HepG2 (cell line): ENCODE measurements at regions not wholly inside any gene's neighbourhood (a gene's known extent, or its start where the extent isn't known, plus 50 kb on each side); places are given as distances from the start of the nearest gene placed in this dataset.

ENCODE experiments used
- ATAC-seq: fragments of 200-7000 bp; cut with Tn5 transposase; 3 replicates; pipeline ENCODE4 v1.9.1; 2020; ENCODE audit warnings: mild to moderate bottlenecking, moderate library complexity
- BruUV-seq: library from RNA; stranded (reverse); fragments of 400-500 nt; replicated peaks from 2 replicates; lab custom pipeline; 2021; lab: Mats Ljungman, UMichigan
- CTCF ChIA-PET: fragments of 300-600 bp; formaldehyde crosslinking; extraction: SDS; loops from one replicate; lab custom pipeline; 2021; ENCODE audit warnings: low total read pairs, inconsistent platforms, low intra/inter-chr PET ratio; lab: Yijun Ruan, JAX
- POLR2A ChIA-PET: fragments of 350-600 bp; sonication (Branson Sonifier 250); formaldehyde crosslinking; loops from one replicate; lab custom pipeline; 2020; ENCODE audit warnings: antibody characterized with exemption, inconsistent platforms; lab: Yijun Ruan, JAX
- DNase-seq: peaks from one replicate; pipeline ENCODE4 v3.0.0-alpha.2; 2015; ENCODE audit warnings: low spot score
- FAIRE-seq: peaks from 3 replicates; lab custom pipeline; 2011; peaks lifted over from hg19 to GRCh38; lab: Jason Lieb, UNC
- H2AFZ ChIP-seq: one replicate; pipeline ENCODE4 v1.6.1; 2011; ENCODE audit warnings: low read length, inconsistent platforms
- H3K27ac ChIP-seq: fragments of 300-600 bp; 3 replicates; pipeline ENCODE4 v1.8.0; 2011; ENCODE audit warnings: mixed run types, mild to moderate bottlenecking, mixed read lengths, low read length, inconsistent platforms; ENCODE audit not compliant: insufficient read depth; ENCODE audit errors: extremely low read length
- H3K27me3 ChIP-seq, 2 experiments: fragments of 200-600 bp in 1 of 2; 2 replicates in 1 of 2; 3 replicates in 1 of 2; pipeline versions ENCODE4 v1.6.0 to v1.8.0; 2011; ENCODE audit warnings: low read length in 2 of 2, mild to moderate bottlenecking in 2 of 2, moderate library complexity in 2 of 2, inconsistent platforms in 1 of 2; ENCODE audit not compliant: insufficient read depth in 2 of 2, control insufficient read depth in 1 of 2
- H3K36me3 ChIP-seq, 2 experiments: fragments of 200-600 bp in 1 of 2; replicated peaks in 1 of 2; 2 replicates in 1 of 2; 3 replicates in 1 of 2; pipeline versions ENCODE4 v1.5.1 to v1.8.0; 2011; ENCODE audit warnings: low read length in 2 of 2, inconsistent platforms in 1 of 2; ENCODE audit not compliant: insufficient read depth in 2 of 2, control insufficient read depth in 1 of 2
- H3K4me1 ChIP-seq: 2 replicates; pipeline ENCODE4 v1.5.1; 2012; ENCODE audit warnings: low read length, inconsistent platforms; ENCODE audit not compliant: insufficient read depth
- H3K4me2 ChIP-seq: 2 replicates; pipeline ENCODE4 v1.6.0; 2011; ENCODE audit warnings: low read depth, low read length, inconsistent platforms
- H3K4me3 ChIP-seq, 3 experiments: fragments of 200-600 bp in 1 of 3; sonication (generic), shearing (Covaris generic) in 1 of 3; replicated peaks in 1 of 3; 2 replicates each; pipeline ENCODE4 v1.5.1; 2011 to 2016; ENCODE audit warnings: low read length in 3 of 3, inconsistent platforms in 2 of 3, low read depth in 2 of 3, mild to moderate bottlenecking in 2 of 3, control low read depth in 1 of 3, mixed read lengths in 1 of 3; ENCODE audit not compliant: insufficient read depth in 1 of 3
- H3K79me2 ChIP-seq: one replicate; pipeline ENCODE4 v1.6.1; 2011; ENCODE audit warnings: low read length, inconsistent platforms; ENCODE audit not compliant: insufficient read depth
- H3K9ac ChIP-seq: 2 replicates; pipeline ENCODE4 v1.6.0; 2011; ENCODE audit warnings: mild to moderate bottlenecking, low read depth, low read length, inconsistent platforms; ENCODE audit not compliant: insufficient read depth
- H3K9me3 ChIP-seq: 2 replicates; pipeline ENCODE4 v1.5.1; 2012; ENCODE audit warnings: mild to moderate bottlenecking, low read length
- H4K20me1 ChIP-seq: 2 replicates; pipeline ENCODE4 v1.6.0; 2011; ENCODE audit warnings: inconsistent platforms, mild to moderate bottlenecking, low read length, moderate library complexity; ENCODE audit not compliant: insufficient read depth
- FOSL1 ChIP-seq: sonication (generic); formaldehyde crosslinking; IDR thresholded peaks from 2 replicates; pipeline ENCODE4 v1.9.0; 2021; ENCODE audit warnings: missing genetic modification reagents, borderline replicate concordance
- HNRNPH1 ChIP-seq: fragments of 200-400 bp; formaldehyde crosslinking; optimal IDR thresholded peaks from 2 replicates; pipeline ENCODE3; 2017; ENCODE audit warnings: mild to moderate bottlenecking, low read depth, low read length
- IKZF1 ChIP-seq: fragments of 450-650 bp; IDR thresholded peaks from 2 replicates; pipeline ENCODE4 v1.7.1; 2016
- KAT8 ChIP-seq: IDR thresholded peaks from 2 replicates; pipeline ENCODE4 v1.6.1; 2016; ENCODE audit warnings: missing genetic modification reagents, missing compliant biosample characterization
- RFXAP ChIP-seq: sonication (generic); formaldehyde crosslinking; IDR thresholded peaks from 2 replicates; pipeline ENCODE4 v1.4.0; 2020; ENCODE audit warnings: missing genetic modification reagents, borderline replicate concordance
- SNAPC2 ChIP-seq: sonication (generic); formaldehyde crosslinking; IDR thresholded peaks from 2 replicates; pipeline ENCODE4 v1.8.1; 2022; ENCODE audit warnings: mild to moderate bottlenecking, missing genetic modification reagents
- SOX5 ChIP-seq: IDR thresholded peaks from 2 replicates; pipeline ENCODE4 v1.6.1; 2016; ENCODE audit warnings: borderline replicate concordance
- ZIK1 ChIP-seq: sonication (generic); formaldehyde crosslinking; IDR thresholded peaks from 2 replicates; pipeline ENCODE4 v1.5.0; 2020; ENCODE audit warnings: mild to moderate bottlenecking, low read depth, missing genetic modification reagents, borderline replicate concordance
- ZNF17 ChIP-seq: sonication (generic); formaldehyde crosslinking; IDR thresholded peaks from 2 replicates; pipeline ENCODE4 v1.5.0; 2020; ENCODE audit warnings: mild to moderate bottlenecking, missing genetic modification reagents
- ZNF501 ChIP-seq: sonication (generic); formaldehyde crosslinking; IDR thresholded peaks from 2 replicates; pipeline ENCODE4 v1.5.1; 2020; ENCODE audit warnings: mild to moderate bottlenecking, moderate library complexity, missing genetic modification reagents
- ZNF615 ChIP-seq: sonication (generic); formaldehyde crosslinking; IDR thresholded peaks from 2 replicates; pipeline ENCODE4 v1.5.0; 2020; ENCODE audit warnings: mild to moderate bottlenecking, missing genetic modification reagents, borderline replicate concordance
- WGBS: methylation state at CpG from one replicate; pipeline ENCODE4 v1.1.6; 2017; ENCODE audit warnings: low lambda C conversion rate; 5-methylcytosine and 5-hydroxymethylcytosine counted together
- in situ Hi-C: cut with HindIII; loops from 2 replicates; pipeline ENCODE4 v1.10.0; 2017; ENCODE audit warnings: low pct_unique_long_range_greater_than_20kb; ENCODE audit not compliant: extremely low pct_ligation_motif_present
- intact Hi-C: fragments of 100-400 bp; cut with micrococcal nuclease; formaldehyde crosslinking; loops from one replicate; pipeline ENCODE4 v1.10.0; 2022; ENCODE audit not compliant: unreplicated experiment
- TF ChIP-seq, protein P1 (sequence below): sonication (generic); formaldehyde crosslinking; IDR thresholded peaks from 2 replicates; pipeline ENCODE4 v1.4.0; 2020; ENCODE audit warnings: mild to moderate bottlenecking, missing genetic modification reagents, borderline replicate concordance

- TF ChIP-seq ZNF17 (CRISPR knock-in tag): no peak
- TF ChIP-seq, protein P1, sequence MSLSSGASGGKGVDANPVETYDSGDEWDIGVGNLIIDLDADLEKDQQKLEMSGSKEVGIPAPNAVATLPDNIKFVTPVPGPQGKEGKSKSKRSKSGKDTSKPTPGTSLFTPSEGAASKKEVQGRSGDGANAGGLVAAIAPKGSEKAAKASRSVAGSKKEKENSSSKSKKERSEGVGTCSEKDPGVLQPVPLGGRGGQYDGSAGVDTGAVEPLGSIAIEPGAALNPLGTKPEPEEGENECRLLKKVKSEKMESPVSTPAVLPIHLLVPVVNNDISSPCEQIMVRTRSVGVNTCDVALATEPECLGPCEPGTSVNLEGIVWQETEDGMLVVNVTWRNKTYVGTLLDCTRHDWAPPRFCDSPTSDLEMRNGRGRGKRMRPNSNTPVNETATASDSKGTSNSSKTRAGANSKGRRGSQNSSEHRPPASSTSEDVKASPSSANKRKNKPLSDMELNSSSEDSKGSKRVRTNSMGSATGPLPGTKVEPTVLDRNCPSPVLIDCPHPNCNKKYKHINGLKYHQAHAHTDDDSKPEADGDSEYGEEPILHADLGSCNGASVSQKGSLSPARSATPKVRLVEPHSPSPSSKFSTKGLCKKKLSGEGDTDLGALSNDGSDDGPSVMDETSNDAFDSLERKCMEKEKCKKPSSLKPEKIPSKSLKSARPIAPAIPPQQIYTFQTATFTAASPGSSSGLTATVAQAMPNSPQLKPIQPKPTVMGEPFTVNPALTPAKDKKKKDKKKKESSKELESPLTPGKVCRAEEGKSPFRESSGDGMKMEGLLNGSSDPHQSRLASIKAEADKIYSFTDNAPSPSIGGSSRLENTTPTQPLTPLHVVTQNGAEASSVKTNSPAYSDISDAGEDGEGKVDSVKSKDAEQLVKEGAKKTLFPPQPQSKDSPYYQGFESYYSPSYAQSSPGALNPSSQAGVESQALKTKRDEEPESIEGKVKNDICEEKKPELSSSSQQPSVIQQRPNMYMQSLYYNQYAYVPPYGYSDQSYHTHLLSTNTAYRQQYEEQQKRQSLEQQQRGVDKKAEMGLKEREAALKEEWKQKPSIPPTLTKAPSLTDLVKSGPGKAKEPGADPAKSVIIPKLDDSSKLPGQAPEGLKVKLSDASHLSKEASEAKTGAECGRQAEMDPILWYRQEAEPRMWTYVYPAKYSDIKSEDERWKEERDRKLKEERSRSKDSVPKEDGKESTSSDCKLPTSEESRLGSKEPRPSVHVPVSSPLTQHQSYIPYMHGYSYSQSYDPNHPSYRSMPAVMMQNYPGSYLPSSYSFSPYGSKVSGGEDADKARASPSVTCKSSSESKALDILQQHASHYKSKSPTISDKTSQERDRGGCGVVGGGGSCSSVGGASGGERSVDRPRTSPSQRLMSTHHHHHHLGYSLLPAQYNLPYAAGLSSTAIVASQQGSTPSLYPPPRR (CRISPR knock-in tag): no peak
- no peak for TF ChIP-seq KAT8 (CRISPR knock-in tag)
- TF ChIP-seq IKZF1: no peak
- TF ChIP-seq SOX5: no peak
These were observed 337.6 kb upstream of the SLC10A2 start (continued) for GRCh38 chr13:103403814-103404213.

DNA sequence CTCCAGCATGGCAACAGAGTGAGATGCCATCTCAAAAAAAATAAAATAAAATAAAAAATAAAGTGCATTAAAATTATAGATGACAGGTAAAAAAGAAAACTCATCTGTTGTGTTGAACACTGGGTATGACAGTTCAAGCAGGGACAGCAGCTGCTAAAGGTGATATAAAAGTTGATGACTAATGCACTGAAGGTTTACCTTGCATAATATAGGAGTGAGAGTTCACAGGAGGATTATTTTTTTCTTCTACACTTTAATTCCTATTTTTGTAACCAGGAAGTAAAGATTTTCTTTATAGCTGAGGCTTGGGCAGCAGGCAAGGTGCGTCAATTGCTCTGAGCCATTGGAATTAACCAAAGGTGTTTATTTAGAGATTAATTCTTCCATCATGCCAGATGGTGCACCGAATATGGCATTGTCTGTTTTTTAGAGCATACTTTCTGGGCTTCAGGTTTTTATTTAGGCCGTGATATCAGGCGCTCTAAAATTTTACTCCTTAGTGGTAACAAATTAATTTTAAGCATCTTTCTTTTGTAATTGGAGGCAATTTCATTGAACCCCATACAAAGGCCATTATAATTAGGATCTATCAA lies 337.0 kb upstream of the SLC10A2 start:
- Histone ChIP-seq H3K27ac (no peak overlapping the region), H3K9ac (no peak overlapping the region), H3K4me1 (no peaks in the 10 kb centered on the region), H3K4me2 (no peak overlapping the region), H4K20me1 (no peaks in the 10 kb centered on the region), H2AFZ (no peak overlapping the region), H3K79me2 (no peaks in the 10 kb centered on the region), H3K27me3 (no peaks in the 10 kb centered on the region; a peak in 1 of 5 replicates), H3K9me3 (peaks cover 55% of the 10 kb centered on the region), H3K36me3 (no peaks in the 10 kb centered on the region), H3K4me3 (no peak overlapping the region)
- ChIA-PET POLR2A (no interaction called here), CTCF (no interaction called here)
- intact Hi-C loops (no loop called here), in situ Hi-C loops (no loop called here)
- ATAC-seq (no peak), DNase-seq (no peak), FAIRE-seq (no peak)
- TF ChIP-seq RFXAP (no peak), ZIK1 (CRISPR knock-in tag) (no peak), HNRNPH1 (no peak), ZNF615 (CRISPR knock-in tag) (no peak), FOSL1 (CRISPR knock-in tag) (no peak), SNAPC2 (CRISPR knock-in tag) (no peak), ZNF501 (no peak)
- WGBS: 7% methylated on average over 4 of the region's 4 CpGs
- BruUV-seq: no TSS peak
